ENCODE measurements at regions not wholly inside any gene's neighbourhood (a gene's known extent, or its start where the extent isn't known, plus 50 kb on each side); places are given as distances from the start of the nearest gene placed in this dataset.

GRCh38 chr7:128153436-128153835, 87.6 kb upstream of the LEP start:
- DNase-seq (ENCODE audit: low spot score): no peak
- in situ Hi-C loops (cut with MboI; ENCODE audit: low sequenced_read_pairs, unreplicated experiment): no loop called here
- TF ChIP-seq CTCF (IDR thresholded peaks at IDR 0.05; ENCODE audit: borderline replicate concordance, control extremely low read depth, extremely low read depth, insufficient read depth, missing control alignments): no peak

GRCh38 chr7:128154504-128154903, 86.6 kb upstream of the LEP start:
- no peak for DNase-seq (ENCODE audit: low spot score)
- in situ Hi-C loops (cut with MboI; ENCODE audit: low sequenced_read_pairs, unreplicated experiment): no loop called here
- no peak for TF ChIP-seq CTCF (IDR thresholded peaks at IDR 0.05; ENCODE audit: borderline replicate concordance, control extremely low read depth, extremely low read depth, insufficient read depth, missing control alignments)

GRCh38 chr7:128155100-128155740, 85.9 kb upstream of the LEP start:
- no peak for DNase-seq (ENCODE audit: low spot score)
- in situ Hi-C loops (cut with MboI; ENCODE audit: low sequenced_read_pairs, unreplicated experiment): no loop called here

GRCh38 chr7:128157906-128158305, 83.2 kb upstream of the LEP start:
- DNase-seq (ENCODE audit: low spot score): no peak
- TF ChIP-seq CTCF (IDR thresholded peaks at IDR 0.05; ENCODE audit: borderline replicate concordance, control extremely low read depth, extremely low read depth, insufficient read depth, missing control alignments): no peak
- in situ Hi-C loops (cut with MboI; ENCODE audit: low sequenced_read_pairs, unreplicated experiment): no loop called here

More at GRCh38 chr7:128155100-128155740, 85.9 kb upstream of the LEP start:
- no peak for TF ChIP-seq CTCF (IDR thresholded peaks at IDR 0.05; ENCODE audit: borderline replicate concordance, control extremely low read depth, extremely low read depth, insufficient read depth, missing control alignments)

GRCh38 chr7:128158370-128158769, 82.7 kb upstream of the LEP start:
- DNase-seq (ENCODE audit: low spot score): no peak
- TF ChIP-seq CTCF (IDR thresholded peaks at IDR 0.05; ENCODE audit: borderline replicate concordance, control extremely low read depth, extremely low read depth, insufficient read depth, missing control alignments): no peak
- in situ Hi-C loops (cut with MboI; ENCODE audit: low sequenced_read_pairs, unreplicated experiment): no loop called here

- no peak for TF ChIP-seq CTCF (IDR thresholded peaks at IDR 0.05; ENCODE audit: borderline replicate concordance, control extremely low read depth, extremely low read depth, insufficient read depth, missing control alignments)
- in situ Hi-C loops (cut with MboI; ENCODE audit: low sequenced_read_pairs, unreplicated experiment): no loop called here
Measured at GRCh38 chr7:128160296-128160695, 80.8 kb upstream of the LEP start.

More at GRCh38 chr7:128160296-128160695, 80.8 kb upstream of the LEP start:
- no peak for DNase-seq (ENCODE audit: low spot score)
